IMR-90 (cell line): ENCODE measurements at regions not wholly inside any gene's neighbourhood (a gene's known extent, or its start where the extent isn't known, plus 50 kb on each side); places are given as distances from the start of the nearest gene placed in this dataset.
"Not testable (repeated sequence)": the region's sequence is repeated elsewhere in the genome, so short reads cannot be mapped to it uniquely, and the experiment has no call there.

ENCODE experiments used
- ATAC-seq: fragments of 200-7000 bp; cut with Tn5 transposase; 2 replicates; pipeline ENCODE4 v1.9.1; 2020; ENCODE audit warnings: low read depth, mild to moderate bottlenecking, moderate library complexity
- BruUV-seq: library from RNA; stranded (reverse); fragments of 400-500 nt; replicated peaks from 2 replicates; lab custom pipeline; 2021; lab: Mats Ljungman, UMichigan
- CTCF ChIA-PET: fragments of 300-600 bp; formaldehyde crosslinking; extraction: SDS; loops from one replicate; lab custom pipeline; 2021; ENCODE audit warnings: antibody characterized with exemption; lab: Yijun Ruan, JAX
- POLR2A ChIA-PET: fragments of 300-600 bp; sonication (Branson Sonifier 250); formaldehyde crosslinking; loops from one replicate; lab custom pipeline; 2022; ENCODE audit warnings: antibody characterized with exemption; ENCODE audit not compliant: unreplicated experiment; lab: Charles Lee
- DNase-seq: peaks from one replicate; pipeline ENCODE4 v3.0.0; 2013
- H2AFZ ChIP-seq: replicated peaks from 2 replicates; pipeline ENCODE3; 2013; ENCODE audit warnings: low read length, mild to moderate bottlenecking; ENCODE audit not compliant: poor library complexity
- H2AK5ac ChIP-seq: 2 replicates; pipeline ENCODE4 v1.6.1; 2013; ENCODE audit warnings: low read depth, low read length, inconsistent platforms
- H2AK9ac ChIP-seq: replicated peaks from 2 replicates; pipeline ENCODE3; 2013; ENCODE audit warnings: mild to moderate bottlenecking, low read depth, low read length, moderate library complexity; ENCODE audit not compliant: poor library complexity
- H2BK120ac ChIP-seq: 2 replicates; pipeline ENCODE4 v1.6.1; 2013; ENCODE audit warnings: low read depth, low read length, inconsistent platforms
- H2BK15ac ChIP-seq: 3 replicates; pipeline ENCODE4 v1.6.1; 2013; ENCODE audit warnings: low read depth, low read length, inconsistent platforms
- H2BK20ac ChIP-seq: 2 replicates; pipeline ENCODE4 v1.6.1; 2013; ENCODE audit warnings: low read depth, mild to moderate bottlenecking, inconsistent platforms, low read length, moderate library complexity
- H2BK5ac ChIP-seq: 2 replicates; pipeline ENCODE4 v1.6.1; 2013; ENCODE audit warnings: mild to moderate bottlenecking, low read depth, low read length, inconsistent platforms; ENCODE audit not compliant: poor library complexity, severe bottlenecking
- H3K14ac ChIP-seq: replicated peaks from 2 replicates; pipeline ENCODE4 v1.6.1; 2013; ENCODE audit warnings: low read depth, low read length, inconsistent platforms
- H3K18ac ChIP-seq: 2 replicates; pipeline ENCODE4 v1.6.1; 2013; ENCODE audit warnings: low read depth, low read length, control low read depth
- H3K23ac ChIP-seq: 2 replicates; pipeline ENCODE4 v1.6.1; 2013; ENCODE audit warnings: low read depth, low read length, inconsistent platforms
- H3K27ac ChIP-seq: 2 replicates; pipeline ENCODE4 v1.5.1; 2013; ENCODE audit warnings: mild to moderate bottlenecking, control low read depth, low read length; ENCODE audit not compliant: insufficient read depth
- H3K27me3 ChIP-seq: 2 replicates; pipeline ENCODE4 v1.6.1; 2013; ENCODE audit warnings: low read length; ENCODE audit not compliant: control insufficient read depth, insufficient read depth
- H3K36me3 ChIP-seq: 2 replicates; pipeline ENCODE4 v1.6.1; 2013; ENCODE audit warnings: low read length, mixed read lengths; ENCODE audit not compliant: control insufficient read depth, insufficient read depth
- H3K4ac ChIP-seq: 2 replicates; pipeline ENCODE4 v1.6.1; 2013; ENCODE audit warnings: low read depth, low read length, inconsistent platforms
- H3K4me1 ChIP-seq: 2 replicates; pipeline ENCODE4 v1.6.1; 2013; ENCODE audit warnings: low read length, mixed read lengths; ENCODE audit not compliant: control insufficient read depth, insufficient read depth
- H3K4me2 ChIP-seq: 2 replicates; pipeline ENCODE4 v1.6.1; 2013; ENCODE audit warnings: low read depth, mild to moderate bottlenecking, control low read depth, low read length, moderate library complexity
- H3K4me3 ChIP-seq: 2 replicates; pipeline ENCODE4 v1.5.1; 2013; ENCODE audit warnings: low read depth, mild to moderate bottlenecking, control low read depth, low read length, moderate library complexity; ENCODE audit not compliant: insufficient read depth
- H3K56ac ChIP-seq: 2 replicates; pipeline ENCODE4 v1.6.1; 2013; ENCODE audit warnings: low read length, inconsistent platforms; ENCODE audit not compliant: insufficient read depth; ENCODE audit errors: extremely low read depth
- H3K79me1 ChIP-seq, 2 experiments: 2 replicates each; pipeline ENCODE4 v1.6.1; 2013; ENCODE audit warnings: low read length in 2 of 2, inconsistent platforms in 1 of 2, low read depth in 1 of 2
- H3K9ac ChIP-seq: 2 replicates; pipeline ENCODE4 v1.6.1; 2013; ENCODE audit warnings: low read depth, low read length, control low read depth
- H3K9me1 ChIP-seq: 2 replicates; pipeline ENCODE4 v1.6.1; 2013; ENCODE audit warnings: low read length, inconsistent platforms; ENCODE audit not compliant: insufficient read depth
- H3K9me3 ChIP-seq: 2 replicates; pipeline ENCODE4 v1.6.1; 2013; ENCODE audit warnings: low read length; ENCODE audit not compliant: control insufficient read depth, insufficient read depth
- H4K20me1 ChIP-seq: 2 replicates; pipeline ENCODE4 v1.6.1; 2013; ENCODE audit warnings: low read length, inconsistent platforms; ENCODE audit not compliant: insufficient read depth
- H4K5ac ChIP-seq: 2 replicates; pipeline ENCODE4 v1.6.1; 2013; ENCODE audit warnings: mild to moderate bottlenecking, low read depth, low read length, control low read depth
- H4K8ac ChIP-seq, 2 experiments: 2 replicates each; pipeline ENCODE4 v1.6.1; 2013; ENCODE audit warnings: low read depth in 2 of 2, low read length in 2 of 2, control low read depth in 1 of 2, inconsistent platforms in 1 of 2
- H4K91ac ChIP-seq: 2 replicates; pipeline ENCODE4 v1.6.1; 2013; ENCODE audit warnings: low read depth, low read length, inconsistent platforms; ENCODE audit not compliant: insufficient read depth
- WGBS, 2 experiments: methylation state at CpG; one replicate each; pipeline versions ENCODE4 v1.1.5 to v1.1.7; 2013; ENCODE audit warnings: missing lambda C conversion rate in 2 of 2; ENCODE audit not compliant: insufficient read length in 1 of 2; ENCODE audit errors: extremely low coverage in 2 of 2; 5-methylcytosine and 5-hydroxymethylcytosine counted together
- dilution Hi-C: fragments of 300-500 bp; cut with HindIII; formaldehyde crosslinking; loops from one replicate; pipeline ENCODE4 v1.14.3; 2018; ENCODE audit warnings: low sequenced_read_pairs; ENCODE audit not compliant: unreplicated experiment
- in situ Hi-C: fragments of 300-500 bp; cut with MboI; formaldehyde crosslinking; loops from 3 replicates; pipeline ENCODE4 v1.14.3; 2019; ENCODE audit warnings: low sequenced_read_pairs, inconsistent platforms, mixed read lengths
- intact Hi-C: fragments of 100-400 bp; cut with micrococcal nuclease; formaldehyde crosslinking; loops from 2 replicates; pipeline ENCODE4 v1.10.0; 2022

DNA sequence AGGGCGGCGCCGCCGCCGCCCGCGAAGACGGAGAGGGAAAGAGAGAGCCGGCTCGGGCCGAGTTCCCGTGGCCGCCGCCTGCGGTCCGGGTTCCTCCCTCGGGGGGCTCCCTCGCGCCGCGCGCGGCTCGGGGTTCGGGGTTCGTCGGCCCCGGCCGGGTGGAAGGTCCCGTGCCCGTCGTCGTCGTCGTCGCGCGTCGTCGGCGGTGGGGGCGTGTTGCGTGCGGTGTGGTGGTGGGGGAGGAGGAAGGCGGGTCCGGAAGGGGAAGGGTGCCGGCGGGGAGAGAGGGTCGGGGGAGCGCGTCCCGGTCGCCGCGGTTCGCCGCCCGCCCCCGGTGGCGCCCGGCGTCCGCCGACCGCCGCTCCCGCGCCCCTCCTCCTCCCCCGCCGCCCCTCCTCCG lies 2125.4 kb upstream of the TPTE start:
- dilution Hi-C loops, BruUV-seq, H2BK20ac ChIP-seq, H3K14ac ChIP-seq, H2AK5ac ChIP-seq, ATAC-seq, H3K79me1 ChIP-seq, H2AK9ac ChIP-seq, H3K9me3 ChIP-seq, H3K27ac ChIP-seq, H3K56ac ChIP-seq, CTCF ChIA-PET, H2BK15ac ChIP-seq, H3K4me2 ChIP-seq, H3K27me3 ChIP-seq, H3K23ac ChIP-seq, in situ Hi-C loops, H3K9ac ChIP-seq, H4K8ac ChIP-seq, POLR2A ChIA-PET, H4K20me1 ChIP-seq, H2BK5ac ChIP-seq, H3K4ac ChIP-seq, DNase-seq, H3K4me3 ChIP-seq, intact Hi-C loops, H4K5ac ChIP-seq, H2AFZ ChIP-seq, H3K36me3 ChIP-seq, H2BK120ac ChIP-seq, H3K9me1 ChIP-seq, H3K4me1 ChIP-seq, H3K18ac ChIP-seq, H4K91ac ChIP-seq: not testable (repeated sequence)
- WGBS, 2 experiments: no CpG with 5 or more reads among the region's 71 CpGs

DNA sequence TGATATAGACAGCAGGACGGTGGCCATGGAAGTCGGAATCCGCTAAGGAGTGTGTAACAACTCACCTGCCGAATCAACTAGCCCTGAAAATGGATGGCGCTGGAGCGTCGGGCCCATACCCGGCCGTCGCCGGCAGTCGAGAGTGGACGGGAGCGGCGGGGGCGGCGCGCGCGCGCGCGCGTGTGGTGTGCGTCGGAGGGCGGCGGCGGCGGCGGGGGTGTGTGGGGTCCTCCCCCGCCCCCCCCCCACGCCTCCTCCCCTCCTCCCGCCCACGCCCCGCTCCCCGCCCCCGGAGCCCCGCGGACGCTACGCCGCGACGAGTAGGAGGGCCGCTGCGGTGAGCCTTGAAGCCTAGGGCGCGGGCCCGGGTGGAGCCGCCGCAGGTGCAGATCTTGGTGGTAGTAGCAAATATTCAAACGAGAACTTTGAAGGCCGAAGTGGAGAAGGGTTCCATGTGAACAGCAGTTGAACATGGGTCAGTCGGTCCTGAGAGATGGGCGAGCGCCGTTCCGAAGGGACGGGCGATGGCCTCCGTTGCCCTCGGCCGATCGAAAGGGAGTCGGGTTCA lies 2122.4 kb upstream of the TPTE start:
- H3K56ac ChIP-seq, H2AK9ac ChIP-seq, H2BK5ac ChIP-seq, dilution Hi-C loops, ATAC-seq, DNase-seq, H2BK120ac ChIP-seq, H3K9me1 ChIP-seq, H2BK15ac ChIP-seq, H3K14ac ChIP-seq, POLR2A ChIA-PET, in situ Hi-C loops, H4K8ac ChIP-seq, H3K4me1 ChIP-seq, intact Hi-C loops, H4K5ac ChIP-seq, H3K4me3 ChIP-seq, H3K79me1 ChIP-seq, H2AFZ ChIP-seq, H3K27me3 ChIP-seq, H3K4ac ChIP-seq, H3K36me3 ChIP-seq, H4K20me1 ChIP-seq, H3K23ac ChIP-seq, H3K18ac ChIP-seq, H2AK5ac ChIP-seq, H3K27ac ChIP-seq, H3K9ac ChIP-seq, H3K9me3 ChIP-seq, H3K4me2 ChIP-seq, BruUV-seq, CTCF ChIA-PET, H4K91ac ChIP-seq, H2BK20ac ChIP-seq: not testable (repeated sequence)
- no CpG with 5 or more reads among the region's 66 CpGs for WGBS, 2 experiments
